ENCODE measurements at regions not wholly inside any gene's neighbourhood (a gene's known extent, or its start where the extent isn't known, plus 50 kb on each side); places are given as distances from the start of the nearest gene placed in this dataset.

DNA sequence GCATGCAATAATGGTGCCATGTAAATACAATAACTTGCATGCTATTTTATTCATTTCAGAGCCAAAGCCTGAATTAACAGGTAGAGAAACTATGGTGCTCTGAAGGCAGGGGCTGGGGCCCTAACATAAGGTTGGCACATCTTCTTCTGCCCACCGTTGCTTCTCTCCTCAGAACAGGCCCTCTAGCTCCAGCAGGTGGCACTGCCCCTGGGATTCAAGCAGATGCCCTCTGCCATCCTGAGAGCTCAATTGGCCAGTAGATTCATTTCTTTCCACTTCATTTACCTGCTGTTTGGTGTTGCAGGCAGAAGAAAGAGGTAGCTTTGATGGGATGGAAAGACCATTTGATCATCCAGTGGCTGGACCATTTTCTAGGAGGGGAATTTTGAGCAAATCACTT, 130.5 kb downstream of the FOXB1 start:
- H3K36me3 ChIP-seq (ENCODE audit: insufficient read depth, low read length): no peaks in the 10 kb centered on the region
- no peaks in the 10 kb centered on the region for H4K20me1 ChIP-seq (ENCODE audit: insufficient read depth, low read length)
- peaks cover 9% of the 10 kb centered on the region for H3K4me1 ChIP-seq (ENCODE audit: insufficient read depth, low read length)
- H3K27me3 ChIP-seq (ENCODE audit: insufficient read depth, low read length): peaks cover 4% of the 10 kb centered on the region
- H3K4me3 ChIP-seq (ENCODE audit: insufficient read depth, low read depth, low read length): no peak overlapping the region
- no peaks in the 10 kb centered on the region for H3K36me3 Mint-ChIP-seq (ENCODE audit: low read depth, unreplicated experiment)
- H3K27ac ChIP-seq (ENCODE audit: low read depth, low read length): no peak overlapping the region
- no peaks in the 10 kb centered on the region for H3K9me3 Mint-ChIP-seq (ENCODE audit: unreplicated experiment)
- H2AFZ ChIP-seq (ENCODE audit: low read depth, low read length): no peak overlapping the region
- no peak for DNase-seq (ENCODE audit: low read depth)
- no peak overlapping the region for H3K9ac ChIP-seq (ENCODE audit: low read length)
- TF ChIP-seq, protein P1, sequence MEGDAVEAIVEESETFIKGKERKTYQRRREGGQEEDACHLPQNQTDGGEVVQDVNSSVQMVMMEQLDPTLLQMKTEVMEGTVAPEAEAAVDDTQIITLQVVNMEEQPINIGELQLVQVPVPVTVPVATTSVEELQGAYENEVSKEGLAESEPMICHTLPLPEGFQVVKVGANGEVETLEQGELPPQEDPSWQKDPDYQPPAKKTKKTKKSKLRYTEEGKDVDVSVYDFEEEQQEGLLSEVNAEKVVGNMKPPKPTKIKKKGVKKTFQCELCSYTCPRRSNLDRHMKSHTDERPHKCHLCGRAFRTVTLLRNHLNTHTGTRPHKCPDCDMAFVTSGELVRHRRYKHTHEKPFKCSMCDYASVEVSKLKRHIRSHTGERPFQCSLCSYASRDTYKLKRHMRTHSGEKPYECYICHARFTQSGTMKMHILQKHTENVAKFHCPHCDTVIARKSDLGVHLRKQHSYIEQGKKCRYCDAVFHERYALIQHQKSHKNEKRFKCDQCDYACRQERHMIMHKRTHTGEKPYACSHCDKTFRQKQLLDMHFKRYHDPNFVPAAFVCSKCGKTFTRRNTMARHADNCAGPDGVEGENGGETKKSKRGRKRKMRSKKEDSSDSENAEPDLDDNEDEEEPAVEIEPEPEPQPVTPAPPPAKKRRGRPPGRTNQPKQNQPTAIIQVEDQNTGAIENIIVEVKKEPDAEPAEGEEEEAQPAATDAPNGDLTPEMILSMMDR (IDR thresholded peaks at IDR 0.05; ENCODE audit: insufficient read depth, low read depth, low read length): no peak
- TF ChIP-seq EZH2 (IDR thresholded peaks at IDR 0.05; ENCODE audit: insufficient read depth, low read length): no peak
- FAIRE-seq: no peak
- no peak overlapping the region for H3K4me2 ChIP-seq (ENCODE audit: low read length)
- no peaks in the 10 kb centered on the region for H3K27me3 Mint-ChIP-seq (ENCODE audit: low read depth, unreplicated experiment)
- H3K9me3 ChIP-seq (ENCODE audit: insufficient read depth, low read depth, low read length): no peaks in the 10 kb centered on the region
- H3K79me2 ChIP-seq (ENCODE audit: insufficient read depth, low read length): no peaks in the 10 kb centered on the region
- H3K4me1 Mint-ChIP-seq (ENCODE audit: low read depth, unreplicated experiment): peaks cover 29% of the 10 kb centered on the region
- no peak overlapping the region for H3K27ac Mint-ChIP-seq (ENCODE audit: unreplicated experiment)
- H3K4me3 Mint-ChIP-seq (ENCODE audit: unreplicated experiment): no peak overlapping the region

DNA sequence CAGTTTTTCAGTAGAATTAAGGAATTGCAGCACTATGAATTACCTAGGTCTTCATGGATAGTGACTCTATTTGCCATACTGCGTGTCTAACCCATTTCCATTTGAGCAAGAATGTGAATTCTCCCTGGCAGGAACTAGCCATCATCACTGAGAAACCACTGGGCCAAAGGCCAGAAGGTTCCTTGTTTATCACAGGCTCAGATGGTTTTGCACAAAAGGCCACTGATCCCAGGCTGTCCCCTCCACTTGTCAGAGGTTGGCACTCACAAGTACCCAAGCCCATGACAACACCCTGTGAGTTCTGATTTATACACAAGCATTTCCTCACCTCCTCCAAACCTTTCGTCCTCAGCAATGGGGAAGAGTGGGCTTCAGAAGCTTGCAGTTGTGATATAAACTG, 131.8 kb downstream of the FOXB1 start:
- H3K4me3 ChIP-seq (ENCODE audit: insufficient read depth, low read depth, low read length): no peak overlapping the region
- peaks cover 9% of the 10 kb centered on the region for H3K4me1 ChIP-seq (ENCODE audit: insufficient read depth, low read length)
- Mint-ChIP-seq H3K27me3 (ENCODE audit: low read depth, unreplicated experiment) (no peaks in the 10 kb centered on the region), H3K36me3 (ENCODE audit: low read depth, unreplicated experiment) (no peaks in the 10 kb centered on the region), H3K9me3 (ENCODE audit: unreplicated experiment) (no peaks in the 10 kb centered on the region), H3K4me1 (ENCODE audit: low read depth, unreplicated experiment) (peaks cover 29% of the 10 kb centered on the region), H3K27ac (ENCODE audit: unreplicated experiment) (no peak overlapping the region), H3K4me3 (ENCODE audit: unreplicated experiment) (no peak overlapping the region)
- no peak overlapping the region for H3K9ac ChIP-seq (ENCODE audit: low read length)
- DNase-seq (ENCODE audit: low read depth): no peak
- no peak for FAIRE-seq
- no peaks in the 10 kb centered on the region for H4K20me1 ChIP-seq (ENCODE audit: insufficient read depth, low read length)
- H3K79me2 ChIP-seq (ENCODE audit: insufficient read depth, low read length): no peaks in the 10 kb centered on the region
- no peak overlapping the region for H3K4me2 ChIP-seq (ENCODE audit: low read length)
- H3K27me3 ChIP-seq (ENCODE audit: insufficient read depth, low read length): peaks cover 4% of the 10 kb centered on the region
- no peaks in the 10 kb centered on the region for H3K9me3 ChIP-seq (ENCODE audit: insufficient read depth, low read depth, low read length)
- H2AFZ ChIP-seq (ENCODE audit: low read depth, low read length): no peak overlapping the region
- no peak overlapping the region for H3K27ac ChIP-seq (ENCODE audit: low read depth, low read length)
- TF ChIP-seq EZH2 (IDR thresholded peaks at IDR 0.05; ENCODE audit: insufficient read depth, low read length): no peak
- TF ChIP-seq, protein P1 (IDR thresholded peaks at IDR 0.05; ENCODE audit: insufficient read depth, low read depth, low read length): no peak
- no peaks in the 10 kb centered on the region for H3K36me3 ChIP-seq (ENCODE audit: insufficient read depth, low read length)

DNA sequence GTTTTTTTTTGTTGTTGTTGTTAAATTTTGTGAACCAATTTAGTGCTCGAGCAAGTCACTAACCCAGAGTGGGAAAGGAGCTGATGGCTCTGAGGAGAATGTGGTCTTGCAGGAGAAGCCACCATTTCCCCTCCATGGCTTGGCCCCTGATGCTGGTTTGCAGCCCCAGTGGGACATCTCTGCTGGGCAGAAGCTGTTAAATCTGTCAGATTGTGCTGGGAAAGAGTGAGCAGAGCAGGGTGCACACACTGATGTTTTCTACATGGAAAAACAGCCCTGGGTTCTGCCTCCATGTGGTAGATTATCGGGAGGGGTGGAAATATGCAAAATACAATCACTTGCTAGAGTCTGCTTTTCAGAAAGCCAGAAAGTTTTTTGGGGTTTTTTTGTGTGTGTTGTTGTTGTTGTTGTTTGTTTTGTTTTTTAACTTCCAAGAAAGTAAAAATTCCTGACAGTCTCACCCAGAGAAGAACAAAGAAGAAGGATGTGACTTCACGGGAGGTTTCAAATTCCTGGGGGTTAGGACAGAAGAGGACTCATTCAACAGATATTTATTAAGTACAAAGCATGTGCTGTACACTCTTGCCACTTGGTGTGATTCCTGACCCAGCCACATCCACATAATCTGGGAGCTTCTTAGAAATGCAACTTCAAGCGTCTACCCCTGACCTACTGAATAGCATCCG, 133.7 kb downstream of the FOXB1 start:
- H3K4me2 ChIP-seq (ENCODE audit: low read length): peak overlapping the region; percentile 48

More for the DNA sequence above, 133.7 kb downstream of the FOXB1 start:
- Mint-ChIP-seq H3K4me1 (ENCODE audit: low read depth, unreplicated experiment) (peaks cover 29% of the 10 kb centered on the region), H3K27ac (ENCODE audit: unreplicated experiment) (peak overlapping the region; percentile 96), H3K36me3 (ENCODE audit: low read depth, unreplicated experiment) (no peaks in the 10 kb centered on the region), H3K4me3 (ENCODE audit: unreplicated experiment) (no peak overlapping the region), H3K27me3 (ENCODE audit: low read depth, unreplicated experiment) (no peaks in the 10 kb centered on the region), H3K9me3 (ENCODE audit: unreplicated experiment) (no peaks in the 10 kb centered on the region)
- Histone ChIP-seq H3K27ac (ENCODE audit: low read depth, low read length) (peak overlapping the region; percentile 24), H3K9me3 (ENCODE audit: insufficient read depth, low read depth, low read length) (no peaks in the 10 kb centered on the region), H3K27me3 (ENCODE audit: insufficient read depth, low read length) (no peaks in the 10 kb centered on the region), H3K79me2 (ENCODE audit: insufficient read depth, low read length) (no peaks in the 10 kb centered on the region), H3K4me1 (ENCODE audit: insufficient read depth, low read length) (peaks cover 9% of the 10 kb centered on the region), H3K4me3 (ENCODE audit: insufficient read depth, low read depth, low read length) (no peak overlapping the region), H3K36me3 (ENCODE audit: insufficient read depth, low read length) (no peaks in the 10 kb centered on the region), H4K20me1 (ENCODE audit: insufficient read depth, low read length) (no peaks in the 10 kb centered on the region), H3K9ac (ENCODE audit: low read length) (no peak overlapping the region), H2AFZ (ENCODE audit: low read depth, low read length) (peak overlapping the region; percentile 56)
- TF ChIP-seq, protein P1 (IDR thresholded peaks at IDR 0.05; ENCODE audit: insufficient read depth, low read depth, low read length): no peak
- no peak for TF ChIP-seq EZH2 (IDR thresholded peaks at IDR 0.05; ENCODE audit: insufficient read depth, low read length)
- FAIRE-seq: peak; percentile 77
- DNase-seq (ENCODE audit: low read depth): peak; percentile 71
